ENCODE measurements at regions not wholly inside any gene's neighbourhood (a gene's known extent, or its start where the extent isn't known, plus 50 kb on each side); places are given as distances from the start of the nearest gene placed in this dataset.

GRCh38 chr2:199663157-199663556 lies 187.8 kb downstream of the FTCDNL1 start:
- 12% methylated on average over 5 of the region's 6 CpGs for WGBS (ENCODE audit: insufficient coverage, insufficient replicate concordance, low lambda C conversion rate, missing lambda C conversion rate)
- no peak overlapping the region for H3K4me2 ChIP-seq (ENCODE audit: control insufficient read depth, insufficient read depth)
- TF ChIP-seq SPI1 (IDR thresholded peaks at IDR 0.05; ENCODE audit: borderline replicate concordance, insufficient read depth, low read depth, low read length) = peak; percentile 47; the same call in 1 of the 2 replicates
- no peak for TF ChIP-seq BCLAF1 (IDR thresholded peaks at IDR 0.05)
- TF ChIP-seq KAT2A (conservative IDR thresholded peaks at IDR 0.05; ENCODE audit: control insufficient read depth, low read depth, low read length) = no peak
- TF ChIP-seq ZNF384 (IDR thresholded peaks at IDR 0.05; ENCODE audit: borderline replicate concordance, low read depth, low read length) = peak; percentile 76; the same call in 1 of the 2 replicates
- H3K27ac ChIP-seq (ENCODE audit: control insufficient read depth, insufficient read depth) = no peak overlapping the region
- intact Hi-C loops (cut with micrococcal nuclease; ENCODE audit: unreplicated experiment) (no loop called here), in situ Hi-C loops (cut with MboI) (no loop called here)
- H3K9me3 ChIP-seq (replicated peaks; ENCODE audit: control insufficient read depth, insufficient read depth, low read length) = no peaks in the 10 kb centered on the region; the same call in 2 of the 3 replicates
- no peaks in the 10 kb centered on the region; the same call in 1 of the 2 replicates for H4K20me1 ChIP-seq (ENCODE audit: control insufficient read depth, insufficient read depth)
- no peaks in the 10 kb centered on the region for H3K79me2 ChIP-seq (ENCODE audit: control insufficient read depth, insufficient read depth, low read length)
- ChIA-PET RAD21 (ENCODE audit: unreplicated experiment) (interaction anchor here (0.7 kb wide), 1 partner anchor 546 kb away, joined by 8 read pairs; no protein-coding TSS in a partner anchor), CTCF (interaction anchor here (0.6 kb wide), 1 partner anchor 277 kb away, joined by 3 read pairs; no protein-coding TSS in a partner anchor), POLR2A (no interaction called here), SMC1A (ENCODE audit: uncharacterized antibody, unreplicated experiment) (no interaction called here)
- peak; percentile 2 for DNase-seq (ENCODE audit: low read depth, low spot score)
- no peaks in the 10 kb centered on the region for H3K36me3 ChIP-seq (ENCODE audit: control insufficient read depth in 2 of 2, insufficient read depth in 2 of 2, low read length in 1 of 2)
- no peak overlapping the region for H2AFZ ChIP-seq (ENCODE audit: control insufficient read depth, low read depth, low read length)
- no peaks in the 10 kb centered on the region; a peak in 1 of 4 replicates for H3K27me3 ChIP-seq (replicated peaks in 1 of 2; ENCODE audit: control insufficient read depth in 2 of 2, insufficient read depth in 2 of 2, low read length in 1 of 2)
- H3K4me1 ChIP-seq (ENCODE audit: control insufficient read depth, insufficient read depth, low read length) = no peaks in the 10 kb centered on the region
- ATAC-seq = peak; percentile 63
- BruUV-seq (replicated peaks) = no TSS peak
- no peak overlapping the region for H3K4me3 ChIP-seq
- no peak overlapping the region for H3K9ac ChIP-seq (ENCODE audit: control insufficient read depth, insufficient read depth, low read length)
- peak; percentile 13 for FAIRE-seq

- Histone ChIP-seq H3K4me2 (ENCODE audit: control insufficient read depth, insufficient read depth) (no peak overlapping the region), H2AFZ (ENCODE audit: control insufficient read depth, low read depth, low read length) (no peak overlapping the region), H3K27ac (ENCODE audit: control insufficient read depth, insufficient read depth) (no peak overlapping the region), H3K36me3 (ENCODE audit: control insufficient read depth in 2 of 2, insufficient read depth in 2 of 2, low read length in 1 of 2) (no peaks in the 10 kb centered on the region), H3K27me3 (replicated peaks in 1 of 2; ENCODE audit: control insufficient read depth in 2 of 2, insufficient read depth in 2 of 2, low read length in 1 of 2) (no peaks in the 10 kb centered on the region; a peak in 2 of 4 replicates), H3K9me3 (replicated peaks; ENCODE audit: control insufficient read depth, insufficient read depth, low read length) (no peaks in the 10 kb centered on the region; the same call in 2 of the 3 replicates), H3K79me2 (ENCODE audit: control insufficient read depth, insufficient read depth, low read length) (no peaks in the 10 kb centered on the region), H3K4me1 (ENCODE audit: control insufficient read depth, insufficient read depth, low read length) (no peaks in the 10 kb centered on the region), H3K9ac (ENCODE audit: control insufficient read depth, insufficient read depth, low read length) (no peak overlapping the region), H3K4me3 (no peak overlapping the region), H4K20me1 (ENCODE audit: control insufficient read depth, insufficient read depth) (no peaks in the 10 kb centered on the region; the same call in 1 of the 2 replicates)
- BruUV-seq (replicated peaks) = no TSS peak
- ChIA-PET POLR2A (no interaction called here), RAD21 (ENCODE audit: unreplicated experiment) (no interaction called here), SMC1A (ENCODE audit: uncharacterized antibody, unreplicated experiment) (no interaction called here), CTCF (no interaction called here)
- in situ Hi-C loops (cut with MboI) = no loop called here
- intact Hi-C loops (cut with micrococcal nuclease; ENCODE audit: unreplicated experiment) = no loop called here
- FAIRE-seq (no peak), DNase-seq (ENCODE audit: low read depth, low spot score) (no peak), ATAC-seq (no peak)
- WGBS (ENCODE audit: insufficient coverage, insufficient replicate concordance, low lambda C conversion rate, missing lambda C conversion rate) = 58% methylated on average over 8 of the region's 8 CpGs
- no peak for TF ChIP-seq NFXL1 (IDR thresholded peaks at IDR 0.05; ENCODE audit: borderline replicate concordance)
- TF ChIP-seq BACH1 (IDR thresholded peaks at IDR 0.05; ENCODE audit: borderline replicate concordance) = no peak
- TF ChIP-seq IRF4 (IDR thresholded peaks at IDR 0.05; ENCODE audit: low read depth, low read length) = no peak
- TF ChIP-seq RFX5 (IDR thresholded peaks at IDR 0.05; ENCODE audit: low read depth, low read length) = no peak
- no peak for TF ChIP-seq BHLHE40 (IDR thresholded peaks at IDR 0.05; ENCODE audit: borderline replicate concordance in 1 of 2, low read depth in 2 of 2, low read length in 1 of 2)
- TF ChIP-seq, protein P1, sequence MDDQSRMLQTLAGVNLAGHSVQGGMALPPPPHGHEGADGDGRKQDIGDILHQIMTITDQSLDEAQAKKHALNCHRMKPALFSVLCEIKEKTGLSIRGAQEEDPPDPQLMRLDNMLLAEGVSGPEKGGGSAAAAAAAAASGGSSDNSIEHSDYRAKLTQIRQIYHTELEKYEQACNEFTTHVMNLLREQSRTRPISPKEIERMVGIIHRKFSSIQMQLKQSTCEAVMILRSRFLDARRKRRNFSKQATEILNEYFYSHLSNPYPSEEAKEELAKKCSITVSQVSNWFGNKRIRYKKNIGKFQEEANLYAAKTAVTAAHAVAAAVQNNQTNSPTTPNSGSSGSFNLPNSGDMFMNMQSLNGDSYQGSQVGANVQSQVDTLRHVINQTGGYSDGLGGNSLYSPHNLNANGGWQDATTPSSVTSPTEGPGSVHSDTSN (IDR thresholded peaks at IDR 0.05; ENCODE audit: insufficient replicate concordance, low read depth, low read length) = no peak
- TF ChIP-seq ATF2 (IDR thresholded peaks at IDR 0.05; ENCODE audit: low read length) = no peak
These were observed 188.7 kb downstream of the FTCDNL1 start for GRCh38 chr2:199662255-199662654.
